ENCODE measurements at regions not wholly inside any gene's neighbourhood (a gene's known extent, or its start where the extent isn't known, plus 50 kb on each side); places are given as distances from the start of the nearest gene placed in this dataset.
A peak's percentile ranks its signal among the peaks of the same experiment; 100 is the strongest.

GRCh38 chr11:2083411-2083810, 55.8 kb downstream of the IGF2 start:
- Histone ChIP-seq H3K4me1 (ENCODE audit: control insufficient read depth in 2 of 3, insufficient read depth in 2 of 3, low read depth in 1 of 3, low read length in 3 of 3) (no peaks in the 10 kb centered on the region), H3K9me3 (ENCODE audit: control insufficient read depth in 2 of 3, insufficient read depth in 1 of 3, low read length in 3 of 3) (peaks cover 0 to 5% (median 3%) of the 10 kb centered on the region in 3 donors), H3K27me3 (ENCODE audit: control insufficient read depth, insufficient read depth, low read length) (no peaks in the 10 kb centered on the region), H3K9ac (ENCODE audit: low read length in 3 of 3) (no peak overlapping the region), H3K36me3 (ENCODE audit: control insufficient read depth in 2 of 3, insufficient read depth in 3 of 3, low read length in 3 of 3) (no peaks in the 10 kb centered on the region), H3K4me3 (ENCODE audit: low read length in 3 of 3) (no peak overlapping the region), H3K27ac (ENCODE audit: low read depth in 2 of 2, low read length in 2 of 2) (no peak overlapping the region)
- no peak for TF ChIP-seq CTCF (IDR thresholded peaks at IDR 0.05; ENCODE audit: borderline replicate concordance, extremely low read depth, insufficient read depth)
- intact Hi-C loops (cut with DNase I): no loop called here
- FAIRE-seq (no peak), DNase-seq (no peak)

GRCh38 chr11:2077061-2077802, 62.0 kb downstream of the IGF2 start:
- DNase-seq: peak in 2 of 5 donors; percentile 13 to 25
- no peak overlapping the region for H3K9ac ChIP-seq (ENCODE audit: low read length in 3 of 3)

GRCh38 chr11:2076441-2076840, 62.7 kb downstream of the IGF2 start:
- H3K4me1 ChIP-seq (ENCODE audit: control insufficient read depth in 2 of 3, insufficient read depth in 2 of 3, low read depth in 1 of 3, low read length in 3 of 3): no peaks in the 10 kb centered on the region
- no peak overlapping the region for H3K9ac ChIP-seq (ENCODE audit: low read length in 3 of 3)
- DNase-seq (no peak), FAIRE-seq (no peak)
- H3K9me3 ChIP-seq (ENCODE audit: control insufficient read depth in 2 of 3, insufficient read depth in 1 of 3, low read length in 3 of 3): no peaks in the 10 kb centered on the region
- no peak overlapping the region for H3K4me3 ChIP-seq (ENCODE audit: low read length in 3 of 3)
- H3K27ac ChIP-seq (ENCODE audit: low read depth in 2 of 2, low read length in 2 of 2): no peak overlapping the region
- no peaks in the 10 kb centered on the region for H3K36me3 ChIP-seq (ENCODE audit: control insufficient read depth in 2 of 3, insufficient read depth in 3 of 3, low read length in 3 of 3)
- H3K27me3 ChIP-seq (ENCODE audit: control insufficient read depth, insufficient read depth, low read length): no peaks in the 10 kb centered on the region
- TF ChIP-seq CTCF (IDR thresholded peaks at IDR 0.05; ENCODE audit: borderline replicate concordance, extremely low read depth, insufficient read depth): no peak
- intact Hi-C loops (cut with DNase I): no loop called here

More at GRCh38 chr11:2077061-2077802, 62.0 kb downstream of the IGF2 start:
- no peak overlapping the region for H3K27ac ChIP-seq (ENCODE audit: low read depth in 2 of 2, low read length in 2 of 2)
- TF ChIP-seq CTCF (IDR thresholded peaks at IDR 0.05; ENCODE audit: borderline replicate concordance, extremely low read depth, insufficient read depth): no peak
- no peaks in the 10 kb centered on the region for H3K9me3 ChIP-seq (ENCODE audit: control insufficient read depth in 2 of 3, insufficient read depth in 1 of 3, low read length in 3 of 3)
- no peak for FAIRE-seq
- intact Hi-C loops (cut with DNase I): no loop called here
- no peak overlapping the region for H3K4me3 ChIP-seq (ENCODE audit: low read length in 3 of 3)
- no peaks in the 10 kb centered on the region for H3K4me1 ChIP-seq (ENCODE audit: control insufficient read depth in 2 of 3, insufficient read depth in 2 of 3, low read depth in 1 of 3, low read length in 3 of 3)
- H3K36me3 ChIP-seq (ENCODE audit: control insufficient read depth in 2 of 3, insufficient read depth in 3 of 3, low read length in 3 of 3): no peaks in the 10 kb centered on the region
- H3K27me3 ChIP-seq (ENCODE audit: control insufficient read depth, insufficient read depth, low read length): no peaks in the 10 kb centered on the region
